WTC11 (cell line): ENCODE measurements at regions not wholly inside any gene's neighbourhood (a gene's known extent, or its start where the extent isn't known, plus 50 kb on each side); places are given as distances from the start of the nearest gene placed in this dataset.

ENCODE experiments used
- ATAC-seq: fragments of 200-7000 bp; cut with Tn5 transposase; 2 replicates; pipeline ENCODE4 v1.10.0; 2021; ENCODE audit warnings: mild to moderate bottlenecking, moderate library complexity
- CTCF ChIA-PET: fragments of 300-600 bp; sonication (Branson Sonifier 250); formaldehyde crosslinking; loops from one replicate; lab custom pipeline; 2021; ENCODE audit warnings: antibody characterized with exemption; lab: Charles Lee
- POLR2A ChIA-PET: fragments of 350-600 bp; sonication (Branson Sonifier 250); formaldehyde crosslinking; loops from one replicate; lab custom pipeline; 2021; ENCODE audit warnings: antibody characterized with exemption; lab: Charles Lee
- DNase-seq: peaks from one replicate; pipeline ENCODE4 v3.0.0; 2021; ENCODE audit warnings: low spot score
- H3K27ac Mint-ChIP-seq: 2 replicates; pipeline ENCODE4 v1.8.0; 2021; ENCODE audit warnings: mixed read lengths
- H3K27me3 Mint-ChIP-seq: 2 replicates; pipeline ENCODE4 v1.8.0; 2021; ENCODE audit warnings: low read depth, mild to moderate bottlenecking, moderate library complexity, mixed read lengths
- H3K36me3 Mint-ChIP-seq: 2 replicates; pipeline ENCODE4 v1.8.0; 2021; ENCODE audit warnings: mixed read lengths
- H3K4me1 Mint-ChIP-seq: 2 replicates; pipeline ENCODE4 v1.8.0; 2022; ENCODE audit warnings: mixed read lengths
- H3K4me3 Mint-ChIP-seq: 2 replicates; pipeline ENCODE4 v1.8.0; 2021; ENCODE audit warnings: mild to moderate bottlenecking, moderate library complexity, mixed read lengths
- H3K9me3 Mint-ChIP-seq: 2 replicates; pipeline ENCODE4 v1.8.0; 2021; ENCODE audit warnings: mixed read lengths
- CREM ChIP-seq: sonication (generic); formaldehyde crosslinking; IDR thresholded peaks from 2 replicates; pipeline ENCODE4 v1.8.1; 2022; ENCODE audit warnings: mild to moderate bottlenecking, missing genetic modification reagents, moderate library complexity
- EMX1 ChIP-seq: fragments of 250-450 bp; sonication (Bioruptor Pico); IDR thresholded peaks from 2 replicates; pipeline ENCODE4 v1.8.0; 2021; ENCODE audit warnings: mild to moderate bottlenecking
- IRF2 ChIP-seq: sonication (generic); formaldehyde crosslinking; IDR thresholded peaks from 2 replicates; pipeline ENCODE4 v1.8.0; 2022; ENCODE audit warnings: low read depth, missing genetic modification reagents, borderline replicate concordance
- NFATC4 ChIP-seq: fragments of 250-450 bp; sonication (Bioruptor Pico); IDR thresholded peaks from 2 replicates; pipeline ENCODE4 v1.9.0; 2021; ENCODE audit warnings: mild to moderate bottlenecking
- NFE2L1 ChIP-seq: sonication (generic); formaldehyde crosslinking; IDR thresholded peaks from 2 replicates; pipeline ENCODE4 v1.8.1; 2023; ENCODE audit warnings: missing genetic modification reagents
- NR3C1 ChIP-seq: sonication (generic); formaldehyde crosslinking; conservative IDR thresholded peaks from 2 replicates; pipeline ENCODE4 v1.8.1; 2023; ENCODE audit warnings: low read depth, mild to moderate bottlenecking, missing genetic modification reagents
- RORB ChIP-seq: fragments of 250-450 bp; sonication (Bioruptor Pico); IDR thresholded peaks from 2 replicates; pipeline ENCODE4 v1.9.0; 2021; ENCODE audit warnings: mild to moderate bottlenecking
- TEAD4 ChIP-seq: sonication (generic); formaldehyde crosslinking; IDR thresholded peaks from 2 replicates; pipeline ENCODE4 v1.8.0; 2022; ENCODE audit warnings: mild to moderate bottlenecking, missing genetic modification reagents
- ZNF232 ChIP-seq: sonication (generic); formaldehyde crosslinking; IDR thresholded peaks from 2 replicates; pipeline ENCODE4 v1.8.0; 2022; ENCODE audit warnings: mild to moderate bottlenecking, missing genetic modification reagents
- ZNF416 ChIP-seq: fragments of 250-450 bp; sonication (Bioruptor Pico); IDR thresholded peaks from 2 replicates; pipeline ENCODE4 v1.9.0; 2021; ENCODE audit warnings: mild to moderate bottlenecking, inconsistent platforms
- ZNF423 ChIP-seq: fragments of 250-450 bp; sonication (Bioruptor Pico); IDR thresholded peaks from 2 replicates; pipeline ENCODE4 v2.1.2; 2022; ENCODE audit warnings: mild to moderate bottlenecking, moderate library complexity
- ZNF671 ChIP-seq: fragments of 250-450 bp; sonication (Bioruptor Pico); IDR thresholded peaks from 2 replicates; pipeline ENCODE4 v1.8.0; 2021; ENCODE audit warnings: mild to moderate bottlenecking
- TF ChIP-seq, protein P1 (sequence below): sonication (generic); formaldehyde crosslinking; IDR thresholded peaks from 2 replicates; pipeline ENCODE4 v1.8.1; 2023; ENCODE audit warnings: mild to moderate bottlenecking, moderate library complexity, missing genetic modification reagents
- TF ChIP-seq, protein P2 (sequence below): fragments of 250-450 bp; sonication (Bioruptor Pico); IDR thresholded peaks from 2 replicates; pipeline ENCODE4 v1.9.0; 2021; ENCODE audit warnings: mild to moderate bottlenecking, borderline replicate concordance
- TF ChIP-seq, protein P3 (sequence below): fragments of 250-450 bp; sonication (Bioruptor Pico); IDR thresholded peaks from 2 replicates; pipeline ENCODE4 v1.9.0; 2021; ENCODE audit warnings: mild to moderate bottlenecking
- TF ChIP-seq, protein P4 (sequence below): sonication (generic); formaldehyde crosslinking; IDR thresholded peaks from 2 replicates; pipeline ENCODE4 v1.8.1; 2022; ENCODE audit warnings: mild to moderate bottlenecking, missing genetic modification reagents, moderate library complexity, borderline replicate concordance
- TF ChIP-seq, protein P5 (sequence below): fragments of 200-600 bp; IDR thresholded peaks from 2 replicates; pipeline ENCODE4 v1.8.0; 2022; ENCODE audit warnings: antibody characterized with exemption
- TF ChIP-seq, protein P6 (sequence below): sonication (generic); formaldehyde crosslinking; IDR thresholded peaks from 2 replicates; pipeline ENCODE4 v1.8.0; 2023; ENCODE audit warnings: missing genetic modification reagents

DNA sequence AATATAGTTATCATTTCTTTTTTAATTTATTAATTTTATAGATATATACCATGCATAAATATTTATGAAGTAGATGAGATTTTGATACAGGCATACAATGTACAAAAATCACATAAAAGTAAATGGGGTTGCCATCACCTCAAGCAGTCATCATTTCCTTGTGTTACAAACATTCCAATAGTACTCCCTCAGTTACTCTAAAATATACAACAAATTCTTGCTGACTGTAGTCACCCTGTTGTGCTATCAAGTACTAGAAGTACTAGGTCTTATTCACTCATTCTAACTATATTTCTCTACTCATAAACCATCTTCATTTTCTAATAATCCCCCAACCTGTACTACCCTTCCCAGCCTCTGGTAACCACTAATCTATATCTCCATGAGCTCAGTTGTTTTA, 432.6 kb upstream of the SYT1 start:
- H3K9me3 Mint-ChIP-seq: peaks cover 17% of the 10 kb centered on the region
- ATAC-seq (no peak), DNase-seq (no peak)
- POLR2A ChIA-PET: no interaction called here
- no peaks in the 10 kb centered on the region for H3K36me3 Mint-ChIP-seq
- H3K27me3 Mint-ChIP-seq: no peaks in the 10 kb centered on the region
- H3K27ac Mint-ChIP-seq: no peak overlapping the region
- TF ChIP-seq, protein P1, sequence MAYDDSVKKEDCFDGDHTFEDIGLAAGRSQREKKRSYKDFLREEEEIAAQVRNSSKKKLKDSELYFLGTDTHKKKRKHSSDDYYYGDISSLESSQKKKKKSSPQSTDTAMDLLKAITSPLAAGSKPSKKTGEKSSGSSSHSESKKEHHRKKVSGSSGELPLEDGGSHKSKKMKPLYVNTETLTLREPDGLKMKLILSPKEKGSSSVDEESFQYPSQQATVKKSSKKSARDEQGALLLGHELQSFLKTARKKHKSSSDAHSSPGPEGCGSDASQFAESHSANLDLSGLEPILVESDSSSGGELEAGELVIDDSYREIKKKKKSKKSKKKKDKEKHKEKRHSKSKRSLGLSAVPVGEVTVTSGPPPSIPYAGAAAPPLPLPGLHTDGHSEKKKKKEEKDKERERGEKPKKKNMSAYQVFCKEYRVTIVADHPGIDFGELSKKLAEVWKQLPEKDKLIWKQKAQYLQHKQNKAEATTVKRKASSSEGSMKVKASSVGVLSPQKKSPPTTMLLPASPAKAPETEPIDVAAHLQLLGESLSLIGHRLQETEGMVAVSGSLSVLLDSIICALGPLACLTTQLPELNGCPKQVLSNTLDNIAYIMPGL: no peak
- no peak for TF ChIP-seq EMX1 (CRISPR knock-in tag)
- TF ChIP-seq ZNF232 (CRISPR knock-in tag): no peak
- TF ChIP-seq ZNF671: no peak
- TF ChIP-seq NR3C1 (CRISPR knock-in tag): no peak
- TF ChIP-seq RORB (CRISPR knock-in tag): no peak
- TF ChIP-seq, protein P2, sequence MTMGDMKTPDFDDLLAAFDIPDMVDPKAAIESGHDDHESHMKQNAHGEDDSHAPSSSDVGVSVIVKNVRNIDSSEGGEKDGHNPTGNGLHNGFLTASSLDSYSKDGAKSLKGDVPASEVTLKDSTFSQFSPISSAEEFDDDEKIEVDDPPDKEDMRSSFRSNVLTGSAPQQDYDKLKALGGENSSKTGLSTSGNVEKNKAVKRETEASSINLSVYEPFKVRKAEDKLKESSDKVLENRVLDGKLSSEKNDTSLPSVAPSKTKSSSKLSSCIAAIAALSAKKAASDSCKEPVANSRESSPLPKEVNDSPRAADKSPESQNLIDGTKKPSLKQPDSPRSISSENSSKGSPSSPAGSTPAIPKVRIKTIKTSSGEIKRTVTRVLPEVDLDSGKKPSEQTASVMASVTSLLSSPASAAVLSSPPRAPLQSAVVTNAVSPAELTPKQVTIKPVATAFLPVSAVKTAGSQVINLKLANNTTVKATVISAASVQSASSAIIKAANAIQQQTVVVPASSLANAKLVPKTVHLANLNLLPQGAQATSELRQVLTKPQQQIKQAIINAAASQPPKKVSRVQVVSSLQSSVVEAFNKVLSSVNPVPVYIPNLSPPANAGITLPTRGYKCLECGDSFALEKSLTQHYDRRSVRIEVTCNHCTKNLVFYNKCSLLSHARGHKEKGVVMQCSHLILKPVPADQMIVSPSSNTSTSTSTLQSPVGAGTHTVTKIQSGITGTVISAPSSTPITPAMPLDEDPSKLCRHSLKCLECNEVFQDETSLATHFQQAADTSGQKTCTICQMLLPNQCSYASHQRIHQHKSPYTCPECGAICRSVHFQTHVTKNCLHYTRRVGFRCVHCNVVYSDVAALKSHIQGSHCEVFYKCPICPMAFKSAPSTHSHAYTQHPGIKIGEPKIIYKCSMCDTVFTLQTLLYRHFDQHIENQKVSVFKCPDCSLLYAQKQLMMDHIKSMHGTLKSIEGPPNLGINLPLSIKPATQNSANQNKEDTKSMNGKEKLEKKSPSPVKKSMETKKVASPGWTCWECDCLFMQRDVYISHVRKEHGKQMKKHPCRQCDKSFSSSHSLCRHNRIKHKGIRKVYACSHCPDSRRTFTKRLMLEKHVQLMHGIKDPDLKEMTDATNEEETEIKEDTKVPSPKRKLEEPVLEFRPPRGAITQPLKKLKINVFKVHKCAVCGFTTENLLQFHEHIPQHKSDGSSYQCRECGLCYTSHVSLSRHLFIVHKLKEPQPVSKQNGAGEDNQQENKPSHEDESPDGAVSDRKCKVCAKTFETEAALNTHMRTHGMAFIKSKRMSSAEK: no peak
- TF ChIP-seq IRF2 (CRISPR knock-in tag): no peak
- no peaks in the 10 kb centered on the region for H3K4me1 Mint-ChIP-seq
- CTCF ChIA-PET: no interaction called here
- no peak overlapping the region for H3K4me3 Mint-ChIP-seq

DNA sequence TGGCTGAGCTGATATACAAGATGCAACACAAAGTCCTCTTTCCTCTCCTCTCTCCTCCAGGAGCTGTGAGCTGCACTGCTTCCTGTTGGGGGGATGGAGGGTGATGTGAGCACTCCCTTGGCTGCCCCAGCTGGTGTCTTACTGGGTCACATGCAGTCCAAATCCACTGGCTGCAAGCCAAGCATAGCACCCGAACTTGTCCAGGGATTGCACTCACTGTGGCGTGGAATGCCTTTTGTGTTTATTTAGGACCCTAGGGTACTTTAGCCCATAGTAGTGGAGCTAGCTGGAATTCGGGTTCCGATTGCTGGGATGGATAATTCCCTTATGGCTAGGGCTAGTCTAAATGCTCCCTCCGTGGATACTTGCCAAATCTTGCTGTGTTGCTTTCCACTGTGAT, 424.9 kb upstream of the SYT1 start:
- TF ChIP-seq, protein P1: no peak
- TF ChIP-seq TEAD4 (CRISPR knock-in tag) (no peak), ZNF416 (no peak)
- Mint-ChIP-seq H3K4me3 (no peak overlapping the region), H3K9me3 (peaks cover 12% of the 10 kb centered on the region), H3K27ac (no peak overlapping the region), H3K4me1 (no peaks in the 10 kb centered on the region), H3K36me3 (no peaks in the 10 kb centered on the region), H3K27me3 (no peaks in the 10 kb centered on the region)
- DNase-seq (no peak), ATAC-seq (no peak)
- ChIA-PET CTCF (no interaction called here), POLR2A (no interaction called here)

DNA sequence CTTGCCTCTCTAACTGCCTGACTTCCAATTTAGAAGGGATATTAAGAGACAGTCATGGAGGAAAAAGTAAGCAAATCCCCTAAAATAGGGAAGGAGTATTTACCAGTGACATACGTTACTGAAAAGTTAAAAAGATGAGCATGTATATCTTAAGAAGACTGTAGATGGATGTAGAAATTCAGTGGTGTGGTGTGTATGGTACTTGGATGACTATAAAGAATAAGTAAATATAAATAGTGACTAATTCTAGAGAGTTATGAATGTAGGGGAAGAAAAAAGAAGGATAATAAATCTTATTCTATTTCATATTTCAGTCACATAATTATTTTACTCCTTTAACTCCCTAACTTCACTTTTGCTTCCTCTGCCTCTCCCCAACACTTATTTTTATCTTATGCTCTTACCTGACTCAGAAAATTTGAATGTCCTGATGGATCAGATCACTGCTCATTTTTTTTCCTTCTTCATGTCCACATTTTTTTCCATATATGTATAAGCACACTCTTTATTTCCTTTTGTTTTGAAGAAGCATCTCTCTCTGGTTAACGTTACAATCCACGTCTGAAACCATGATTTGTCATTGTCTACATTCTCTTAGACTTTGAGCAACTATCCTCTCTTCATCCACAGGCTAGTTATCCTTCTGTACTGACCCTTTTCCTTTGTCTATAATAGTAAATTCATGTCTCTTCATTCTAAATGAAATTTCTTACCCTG, 422.7 kb upstream of the SYT1 start:
- DNase-seq (no peak), ATAC-seq (no peak)
- Mint-ChIP-seq H3K4me3 (no peak overlapping the region), H3K27ac (no peak overlapping the region), H3K4me1 (no peaks in the 10 kb centered on the region), H3K36me3 (no peaks in the 10 kb centered on the region), H3K27me3 (no peaks in the 10 kb centered on the region), H3K9me3 (peaks cover 6% of the 10 kb centered on the region)
- POLR2A ChIA-PET: no interaction called here
- CTCF ChIA-PET: no interaction called here
- TF ChIP-seq, protein P3, sequence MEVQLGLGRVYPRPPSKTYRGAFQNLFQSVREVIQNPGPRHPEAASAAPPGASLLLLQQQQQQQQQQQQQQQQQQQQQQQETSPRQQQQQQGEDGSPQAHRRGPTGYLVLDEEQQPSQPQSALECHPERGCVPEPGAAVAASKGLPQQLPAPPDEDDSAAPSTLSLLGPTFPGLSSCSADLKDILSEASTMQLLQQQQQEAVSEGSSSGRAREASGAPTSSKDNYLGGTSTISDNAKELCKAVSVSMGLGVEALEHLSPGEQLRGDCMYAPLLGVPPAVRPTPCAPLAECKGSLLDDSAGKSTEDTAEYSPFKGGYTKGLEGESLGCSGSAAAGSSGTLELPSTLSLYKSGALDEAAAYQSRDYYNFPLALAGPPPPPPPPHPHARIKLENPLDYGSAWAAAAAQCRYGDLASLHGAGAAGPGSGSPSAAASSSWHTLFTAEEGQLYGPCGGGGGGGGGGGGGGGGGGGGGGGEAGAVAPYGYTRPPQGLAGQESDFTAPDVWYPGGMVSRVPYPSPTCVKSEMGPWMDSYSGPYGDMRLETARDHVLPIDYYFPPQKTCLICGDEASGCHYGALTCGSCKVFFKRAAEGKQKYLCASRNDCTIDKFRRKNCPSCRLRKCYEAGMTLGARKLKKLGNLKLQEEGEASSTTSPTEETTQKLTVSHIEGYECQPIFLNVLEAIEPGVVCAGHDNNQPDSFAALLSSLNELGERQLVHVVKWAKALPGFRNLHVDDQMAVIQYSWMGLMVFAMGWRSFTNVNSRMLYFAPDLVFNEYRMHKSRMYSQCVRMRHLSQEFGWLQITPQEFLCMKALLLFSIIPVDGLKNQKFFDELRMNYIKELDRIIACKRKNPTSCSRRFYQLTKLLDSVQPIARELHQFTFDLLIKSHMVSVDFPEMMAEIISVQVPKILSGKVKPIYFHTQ (CRISPR knock-in tag): no peak
- TF ChIP-seq EMX1 (CRISPR knock-in tag): no peak
- TF ChIP-seq, protein P4, sequence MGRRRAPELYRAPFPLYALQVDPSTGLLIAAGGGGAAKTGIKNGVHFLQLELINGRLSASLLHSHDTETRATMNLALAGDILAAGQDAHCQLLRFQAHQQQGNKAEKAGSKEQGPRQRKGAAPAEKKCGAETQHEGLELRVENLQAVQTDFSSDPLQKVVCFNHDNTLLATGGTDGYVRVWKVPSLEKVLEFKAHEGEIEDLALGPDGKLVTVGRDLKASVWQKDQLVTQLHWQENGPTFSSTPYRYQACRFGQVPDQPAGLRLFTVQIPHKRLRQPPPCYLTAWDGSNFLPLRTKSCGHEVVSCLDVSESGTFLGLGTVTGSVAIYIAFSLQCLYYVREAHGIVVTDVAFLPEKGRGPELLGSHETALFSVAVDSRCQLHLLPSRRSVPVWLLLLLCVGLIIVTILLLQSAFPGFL (CRISPR knock-in tag): no peak
- no peak for TF ChIP-seq NFATC4 (CRISPR knock-in tag)
- TF ChIP-seq, protein P5, sequence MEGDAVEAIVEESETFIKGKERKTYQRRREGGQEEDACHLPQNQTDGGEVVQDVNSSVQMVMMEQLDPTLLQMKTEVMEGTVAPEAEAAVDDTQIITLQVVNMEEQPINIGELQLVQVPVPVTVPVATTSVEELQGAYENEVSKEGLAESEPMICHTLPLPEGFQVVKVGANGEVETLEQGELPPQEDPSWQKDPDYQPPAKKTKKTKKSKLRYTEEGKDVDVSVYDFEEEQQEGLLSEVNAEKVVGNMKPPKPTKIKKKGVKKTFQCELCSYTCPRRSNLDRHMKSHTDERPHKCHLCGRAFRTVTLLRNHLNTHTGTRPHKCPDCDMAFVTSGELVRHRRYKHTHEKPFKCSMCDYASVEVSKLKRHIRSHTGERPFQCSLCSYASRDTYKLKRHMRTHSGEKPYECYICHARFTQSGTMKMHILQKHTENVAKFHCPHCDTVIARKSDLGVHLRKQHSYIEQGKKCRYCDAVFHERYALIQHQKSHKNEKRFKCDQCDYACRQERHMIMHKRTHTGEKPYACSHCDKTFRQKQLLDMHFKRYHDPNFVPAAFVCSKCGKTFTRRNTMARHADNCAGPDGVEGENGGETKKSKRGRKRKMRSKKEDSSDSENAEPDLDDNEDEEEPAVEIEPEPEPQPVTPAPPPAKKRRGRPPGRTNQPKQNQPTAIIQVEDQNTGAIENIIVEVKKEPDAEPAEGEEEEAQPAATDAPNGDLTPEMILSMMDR: no peak
- TF ChIP-seq, protein P6, sequence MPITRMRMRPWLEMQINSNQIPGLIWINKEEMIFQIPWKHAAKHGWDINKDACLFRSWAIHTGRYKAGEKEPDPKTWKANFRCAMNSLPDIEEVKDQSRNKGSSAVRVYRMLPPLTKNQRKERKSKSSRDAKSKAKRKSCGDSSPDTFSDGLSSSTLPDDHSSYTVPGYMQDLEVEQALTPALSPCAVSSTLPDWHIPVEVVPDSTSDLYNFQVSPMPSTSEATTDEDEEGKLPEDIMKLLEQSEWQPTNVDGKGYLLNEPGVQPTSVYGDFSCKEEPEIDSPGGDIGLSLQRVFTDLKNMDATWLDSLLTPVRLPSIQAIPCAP (CRISPR knock-in tag): no peak
- no peak for TF ChIP-seq NFE2L1 (CRISPR knock-in tag)
- TF ChIP-seq CREM (CRISPR knock-in tag): no peak
- TF ChIP-seq TEAD4 (CRISPR knock-in tag): no peak
- no peak for TF ChIP-seq ZNF423
